NB4 (cell line): ENCODE measurements at regions not wholly inside any gene's neighbourhood (a gene's known extent, or its start where the extent isn't known, plus 50 kb on each side); places are given as distances from the start of the nearest gene placed in this dataset.

Source experiments
- DNase-seq: peaks from one replicate; pipeline ENCODE4 v3.0.0; 2010; ENCODE audit warnings: low read depth
- H3K4me3 ChIP-seq: one replicate; pipeline ENCODE4 v1.5.1; 2011; ENCODE audit warnings: mild to moderate bottlenecking, low read depth, low read length, moderate library complexity
- CTCF ChIP-seq: IDR thresholded peaks from one replicate; pipeline ENCODE4 v1.5.1; 2012; ENCODE audit warnings: low read depth, low read length
- MAX ChIP-seq: IDR thresholded peaks from 2 replicates; pipeline ENCODE4 v1.6.1; 2011; ENCODE audit warnings: low read depth, low read length
- MYC ChIP-seq: IDR thresholded peaks from 2 replicates; pipeline ENCODE4 v1.6.1; 2011; ENCODE audit warnings: low read depth, low read length
- POLR2A ChIP-seq: IDR thresholded peaks from 2 replicates; pipeline ENCODE4 v1.6.1; 2011; ENCODE audit warnings: mild to moderate bottlenecking; ENCODE audit not compliant: insufficient read length; ENCODE audit errors: extremely low read depth

GRCh38 chr13:29955137-29955650 is 104.8 kb upstream of the UBL3 start:
- no peak for DNase-seq
- TF ChIP-seq CTCF (no peak), MAX (no peak), POLR2A (no peak), MYC (no peak)

GRCh38 chr13:29954082-29955028 is 103.9 kb upstream of the UBL3 start:
- DNase-seq: peak; percentile 27
- H3K4me3 ChIP-seq: no peak overlapping the region
- no peak for TF ChIP-seq MAX
- TF ChIP-seq MYC: no peak
- TF ChIP-seq POLR2A: no peak
- no peak for TF ChIP-seq CTCF

More at GRCh38 chr13:29955137-29955650, 104.8 kb upstream of the UBL3 start:
- no peak overlapping the region for H3K4me3 ChIP-seq

- peak; percentile 36 for DNase-seq
- TF ChIP-seq CTCF (no peak), MYC (no peak), POLR2A (no peak), MAX (no peak)
- H3K4me3 ChIP-seq: no peak overlapping the region
Observed at GRCh38 chr13:29953542-29953941, 103.1 kb upstream of the UBL3 start.

GRCh38 chr13:29952245-29952644 is 101.8 kb upstream of the UBL3 start:
- TF ChIP-seq MYC: no peak
- TF ChIP-seq CTCF: no peak
- no peak for TF ChIP-seq POLR2A
- TF ChIP-seq MAX: no peak
- no peak overlapping the region for H3K4me3 ChIP-seq

GRCh38 chr13:29948791-29949190 is 98.4 kb upstream of the UBL3 start:
- no peak for TF ChIP-seq CTCF
- no peak for TF ChIP-seq MYC
- TF ChIP-seq MAX: no peak
- no peak for TF ChIP-seq POLR2A
- DNase-seq: no peak
- H3K4me3 ChIP-seq: no peak overlapping the region

More at GRCh38 chr13:29952245-29952644, 101.8 kb upstream of the UBL3 start:
- no peak for DNase-seq
